GM12875 (cell line): ENCODE measurements at regions not wholly inside any gene's neighbourhood (a gene's known extent, or its start where the extent isn't known, plus 50 kb on each side); places are given as distances from the start of the nearest gene placed in this dataset.

Source experiments
- H3K4me3 ChIP-seq: one replicate; pipeline ENCODE4 v1.5.1; 2011; ENCODE audit warnings: low read depth, low read length, control low read depth
- CTCF ChIP-seq: IDR thresholded peaks from 2 replicates; pipeline ENCODE4 v1.5.1; 2011; ENCODE audit warnings: low read depth, mild to moderate bottlenecking, control low read depth, inconsistent platforms, low read length, moderate library complexity, borderline replicate concordance; ENCODE audit not compliant: insufficient read depth

GRCh38 chr10:62540389-62540788 lies 166.2 kb downstream of the ZNF365 start:
- H3K4me3 ChIP-seq: no peak overlapping the region
- TF ChIP-seq CTCF: no peak

GRCh38 chr10:62541811-62542210 lies 167.6 kb downstream of the ZNF365 start:
- no peak for TF ChIP-seq CTCF

GRCh38 chr10:62543571-62544355 lies 169.6 kb downstream of the ZNF365 start:
- no peak overlapping the region for H3K4me3 ChIP-seq
- no peak for TF ChIP-seq CTCF

More at GRCh38 chr10:62541811-62542210, 167.6 kb downstream of the ZNF365 start:
- H3K4me3 ChIP-seq: no peak overlapping the region

GRCh38 chr10:62545160-62546066 lies 171.2 kb downstream of the ZNF365 start:
- no peak for TF ChIP-seq CTCF
- H3K4me3 ChIP-seq: no peak overlapping the region

GRCh38 chr10:62548686-62549085 lies 174.5 kb downstream of the ZNF365 start:
- H3K4me3 ChIP-seq: no peak overlapping the region
- TF ChIP-seq CTCF: no peak

GRCh38 chr10:62550173-62550572 lies 176.0 kb downstream of the ZNF365 start:
- no peak overlapping the region for H3K4me3 ChIP-seq
- no peak for TF ChIP-seq CTCF
